ENCODE measurements at regions not wholly inside any gene's neighbourhood (a gene's known extent, or its start where the extent isn't known, plus 50 kb on each side); places are given as distances from the start of the nearest gene placed in this dataset.
"Not testable (repeated sequence)": the region's sequence is repeated elsewhere in the genome, so short reads cannot be mapped to it uniquely, and the experiment has no call there.

GRCh38 chr13:58495668-58496067 is 864.1 kb downstream of the PCDH17 start:
- no peak for DNase-seq (ENCODE audit: low read depth)

- DNase-seq (ENCODE audit: low read depth) = no peak
Measured at GRCh38 chr13:58500938-58501337, 869.4 kb downstream of the PCDH17 start.

GRCh38 chr13:58504202-58504700 is 872.7 kb downstream of the PCDH17 start:
- not testable (repeated sequence) for DNase-seq (ENCODE audit: low read depth)

- DNase-seq (ENCODE audit: low read depth) = not testable (repeated sequence)
Measured at GRCh38 chr13:58505262-58505920, 873.8 kb downstream of the PCDH17 start.

- no peak for DNase-seq (ENCODE audit: low read depth)
Measured at GRCh38 chr13:58528351-58528750, 896.8 kb downstream of the PCDH17 start.

- DNase-seq (ENCODE audit: low read depth) = no peak
Measured at GRCh38 chr13:58531614-58532013, 900.1 kb downstream of the PCDH17 start.

GRCh38 chr13:58542530-58542929 is 911.0 kb downstream of the PCDH17 start:
- no peak for DNase-seq (ENCODE audit: low read depth)

- DNase-seq (ENCODE audit: low read depth) = no peak
Measured at GRCh38 chr13:58547419-58547818, 915.9 kb downstream of the PCDH17 start.

- DNase-seq (ENCODE audit: low read depth) = no peak
Measured at GRCh38 chr13:58566176-58566575, 934.6 kb downstream of the PCDH17 start.

- no peak for DNase-seq (ENCODE audit: low read depth)
Measured at GRCh38 chr13:58573743-58574142, 942.2 kb downstream of the PCDH17 start.

GRCh38 chr13:58574791-58575190 is 943.2 kb downstream of the PCDH17 start:
- no peak for DNase-seq (ENCODE audit: low read depth)

- no peak for DNase-seq (ENCODE audit: low read depth)
Measured at GRCh38 chr13:58579468-58579867, 947.9 kb downstream of the PCDH17 start.

GRCh38 chr13:58583966-58584365 is 952.4 kb downstream of the PCDH17 start:
- no peak for DNase-seq (ENCODE audit: low read depth)

- DNase-seq (ENCODE audit: low read depth) = no peak
Measured at GRCh38 chr13:58584610-58585009, 953.1 kb downstream of the PCDH17 start.

GRCh38 chr13:58587183-58587582 is 955.6 kb downstream of the PCDH17 start:
- no peak for DNase-seq (ENCODE audit: low read depth)

GRCh38 chr13:58592052-58592451 is 960.5 kb downstream of the PCDH17 start:
- DNase-seq (ENCODE audit: low read depth) = no peak

- DNase-seq (ENCODE audit: low read depth) = no peak
Measured at GRCh38 chr13:58592786-58593185, 961.2 kb downstream of the PCDH17 start.

- no peak for DNase-seq (ENCODE audit: low read depth)
Measured at GRCh38 chr13:58594747-58595600, 963.4 kb downstream of the PCDH17 start.

- no peak for DNase-seq (ENCODE audit: low read depth)
Measured at GRCh38 chr13:58597552-58597951, 966.0 kb downstream of the PCDH17 start.

GRCh38 chr13:58598241-58598640 is 966.7 kb downstream of the PCDH17 start:
- no peak for DNase-seq (ENCODE audit: low read depth)

- DNase-seq (ENCODE audit: low read depth) = no peak
Measured at GRCh38 chr13:58611117-58611516, 979.6 kb downstream of the PCDH17 start.

GRCh38 chr13:58617880-58618665 is 986.5 kb downstream of the PCDH17 start:
- DNase-seq (ENCODE audit: low read depth) = no peak

All from EH (cell line).